Keratinocyte (primary cell): ENCODE measurements at regions not wholly inside any gene's neighbourhood (a gene's known extent, or its start where the extent isn't known, plus 50 kb on each side); places are given as distances from the start of the nearest gene placed in this dataset.

ENCODE experiments used
- DNase-seq: peaks from one replicate; pipeline ENCODE4 v3.0.0-alpha.2; 2011; ENCODE audit warnings: low read depth, missing footprints, low spot score
- FAIRE-seq: peaks from 2 replicates; lab custom pipeline; 2011; peaks lifted over from hg19 to GRCh38; lab: Jason Lieb, UNC
- H2AFZ ChIP-seq: 2 replicates; pipeline ENCODE4 v1.6.0; 2012; ENCODE audit warnings: low read length, control low read depth, inconsistent platforms; ENCODE audit not compliant: control insufficient read depth
- H3K27ac ChIP-seq: 2 replicates; pipeline ENCODE4 v1.5.1; 2011; ENCODE audit warnings: low read length; ENCODE audit not compliant: control insufficient read depth, insufficient read depth
- H3K27me3 ChIP-seq: 3 replicates; pipeline ENCODE4 v1.6.0; 2011; ENCODE audit warnings: low read length; ENCODE audit not compliant: control insufficient read depth, insufficient read depth; ENCODE audit errors: extremely low read depth
- H3K36me3 ChIP-seq, 2 experiments: 2 replicates in 1 of 2; 3 replicates in 1 of 2; pipeline ENCODE4 v1.5.1; 2011; ENCODE audit warnings: low read length in 2 of 2, mild to moderate bottlenecking in 1 of 2; ENCODE audit not compliant: control insufficient read depth in 2 of 2, insufficient read depth in 2 of 2; ENCODE audit errors: extremely low read depth in 1 of 2
- H3K4me1 ChIP-seq: 3 replicates; pipeline ENCODE4 v1.5.1; 2011; ENCODE audit warnings: low read length; ENCODE audit not compliant: control insufficient read depth, insufficient read depth; ENCODE audit errors: extremely low read depth
- H3K4me2 ChIP-seq: 3 replicates; pipeline ENCODE4 v1.6.0; 2011; ENCODE audit warnings: low read depth, low read length; ENCODE audit not compliant: control insufficient read depth, insufficient read depth; ENCODE audit errors: extremely low read depth
- H3K4me3 ChIP-seq, 3 experiments: fragments of 200-600 bp in 1 of 3; sonication (generic) in 1 of 3; 2 replicates in 2 of 3; 3 replicates in 1 of 3; pipeline ENCODE4 v1.5.1; 2011 to 2016; ENCODE audit warnings: low read length in 3 of 3, mild to moderate bottlenecking in 3 of 3, control low read depth in 2 of 3, inconsistent platforms in 1 of 3, low read depth in 1 of 3, mixed read lengths in 1 of 3, mixed run types in 1 of 3, moderate library complexity in 1 of 3; ENCODE audit not compliant: control insufficient read depth in 2 of 3, insufficient read depth in 2 of 3; ENCODE audit errors: extremely low read depth in 1 of 3
- H3K79me2 ChIP-seq: 2 replicates; pipeline ENCODE4 v1.6.0; 2012; ENCODE audit warnings: low read length; ENCODE audit not compliant: control insufficient read depth, insufficient read depth
- H3K9ac ChIP-seq: 3 replicates; pipeline ENCODE4 v1.6.0; 2011; ENCODE audit warnings: low read length; ENCODE audit not compliant: control insufficient read depth, insufficient read depth; ENCODE audit errors: extremely low read depth
- H3K9me1 ChIP-seq: 3 replicates; pipeline ENCODE4 v1.6.0; 2011; ENCODE audit warnings: low read length; ENCODE audit not compliant: control insufficient read depth, insufficient read depth; ENCODE audit errors: extremely low read depth
- H3K9me3 ChIP-seq: 2 replicates; pipeline ENCODE4 v1.5.1; 2012; ENCODE audit warnings: low read depth, low read length; ENCODE audit not compliant: control insufficient read depth
- H4K20me1 ChIP-seq: 3 replicates; pipeline ENCODE4 v1.6.0; 2011; ENCODE audit warnings: low read length; ENCODE audit not compliant: control insufficient read depth, insufficient read depth; ENCODE audit errors: extremely low read depth
- EZH2 ChIP-seq: IDR thresholded peaks from one replicate; pipeline ENCODE4 v1.6.1; 2012; ENCODE audit warnings: inconsistent platforms, mild to moderate bottlenecking, low read length, moderate library complexity
- dilution Hi-C: fragments of 300-500 bp; cut with MboI; formaldehyde crosslinking; loops from one replicate; pipeline ENCODE4 v1.7.0; 2020; ENCODE audit warnings: low sequenced_read_pairs; ENCODE audit not compliant: extremely low pct_ligation_motif_present
- TF ChIP-seq, protein P1 (sequence below), 3 experiments: IDR thresholded peaks in 1 of 3; conservative IDR thresholded peaks in 1 of 3; optimal IDR thresholded peaks in 1 of 3; 2 replicates in 2 of 3; 3 replicates in 1 of 3; pipeline versions ENCODE3 to v1.5.1; 2011; ENCODE audit warnings: low read length in 3 of 3, mild to moderate bottlenecking in 3 of 3, moderate library complexity in 2 of 3, control low read depth in 1 of 3, inconsistent platforms in 1 of 3; ENCODE audit not compliant: insufficient read depth in 2 of 3; ENCODE audit errors: extremely low read depth in 1 of 3

DNA sequence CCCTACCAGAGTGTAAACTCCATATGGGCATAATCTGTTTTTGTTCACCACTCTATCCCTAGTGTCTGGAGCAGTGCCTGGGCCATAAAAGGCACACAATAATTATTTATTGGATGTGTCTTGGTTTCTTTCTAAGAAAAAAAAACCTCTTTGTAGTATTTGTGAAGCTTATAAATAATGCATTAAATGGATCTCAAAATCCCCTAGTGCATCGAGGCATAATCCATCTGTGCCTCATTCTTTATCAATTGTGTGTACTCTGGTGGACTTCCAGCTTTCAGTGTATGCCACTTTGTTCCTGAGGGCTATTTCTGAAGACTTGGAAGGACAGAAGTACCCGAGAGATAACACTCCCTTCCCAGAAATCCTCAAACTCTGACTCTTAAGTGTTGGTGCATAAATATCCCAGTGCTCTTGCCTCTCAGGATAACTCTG, 255.0 kb upstream of the PHYHIPL start:
- Histone ChIP-seq H4K20me1 (no peaks in the 10 kb centered on the region), H3K27me3 (no peaks in the 10 kb centered on the region), H3K9ac (no peak overlapping the region), H3K4me1 (peaks cover 30% of the 10 kb centered on the region), H3K9me1 (peaks cover 2% of the 10 kb centered on the region), H2AFZ (peak overlapping the region; percentile 82), H3K4me2 (peak overlapping the region; percentile 75), H3K4me3 (no peak overlapping the region), H3K27ac (no peak overlapping the region), H3K9me3 (no peaks in the 10 kb centered on the region), H3K79me2 (no peaks in the 10 kb centered on the region), H3K36me3 (no peaks in the 10 kb centered on the region)
- TF ChIP-seq EZH2: no peak
- TF ChIP-seq, protein P1, sequence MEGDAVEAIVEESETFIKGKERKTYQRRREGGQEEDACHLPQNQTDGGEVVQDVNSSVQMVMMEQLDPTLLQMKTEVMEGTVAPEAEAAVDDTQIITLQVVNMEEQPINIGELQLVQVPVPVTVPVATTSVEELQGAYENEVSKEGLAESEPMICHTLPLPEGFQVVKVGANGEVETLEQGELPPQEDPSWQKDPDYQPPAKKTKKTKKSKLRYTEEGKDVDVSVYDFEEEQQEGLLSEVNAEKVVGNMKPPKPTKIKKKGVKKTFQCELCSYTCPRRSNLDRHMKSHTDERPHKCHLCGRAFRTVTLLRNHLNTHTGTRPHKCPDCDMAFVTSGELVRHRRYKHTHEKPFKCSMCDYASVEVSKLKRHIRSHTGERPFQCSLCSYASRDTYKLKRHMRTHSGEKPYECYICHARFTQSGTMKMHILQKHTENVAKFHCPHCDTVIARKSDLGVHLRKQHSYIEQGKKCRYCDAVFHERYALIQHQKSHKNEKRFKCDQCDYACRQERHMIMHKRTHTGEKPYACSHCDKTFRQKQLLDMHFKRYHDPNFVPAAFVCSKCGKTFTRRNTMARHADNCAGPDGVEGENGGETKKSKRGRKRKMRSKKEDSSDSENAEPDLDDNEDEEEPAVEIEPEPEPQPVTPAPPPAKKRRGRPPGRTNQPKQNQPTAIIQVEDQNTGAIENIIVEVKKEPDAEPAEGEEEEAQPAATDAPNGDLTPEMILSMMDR (optimal IDR thresholded peaks at IDR 0.05 in 1 of 3, IDR thresholded peaks at IDR 0.05 in 1 of 3, conservative IDR thresholded peaks at IDR 0.05 in 1 of 3; ENCODE audit: extremely low read depth in 1 of 3, insufficient read depth in 2 of 3, low read length in 3 of 3): no peak
- peak; percentile 36 for FAIRE-seq
- dilution Hi-C loops: no loop called here
- no peak for DNase-seq

DNA sequence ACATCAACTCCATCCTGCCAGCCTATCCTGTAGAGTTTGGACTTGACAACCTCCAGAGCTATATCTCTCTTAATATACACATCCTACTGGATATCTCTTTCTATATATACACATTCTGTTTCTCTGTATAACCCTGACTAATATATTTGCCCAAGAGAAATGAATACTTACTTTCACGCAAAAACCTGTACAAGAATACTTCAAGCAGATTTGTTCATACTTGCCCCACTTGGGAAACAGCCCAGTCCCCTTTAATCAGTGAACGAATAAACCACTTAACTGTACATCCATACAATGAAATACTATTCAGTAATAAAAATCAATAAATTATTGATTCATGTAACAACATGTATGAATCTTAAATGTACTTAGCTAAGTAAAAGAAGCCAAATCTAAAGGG, 251.1 kb upstream of the PHYHIPL start:
- Histone ChIP-seq H3K9me3 (no peaks in the 10 kb centered on the region), H3K4me3 (no peak overlapping the region), H3K9ac (no peak overlapping the region), H3K4me2 (no peak overlapping the region), H3K9me1 (peaks cover 1% of the 10 kb centered on the region), H3K27ac (no peak overlapping the region), H3K79me2 (no peaks in the 10 kb centered on the region), H2AFZ (no peak overlapping the region), H3K36me3 (no peaks in the 10 kb centered on the region), H3K27me3 (no peaks in the 10 kb centered on the region), H4K20me1 (no peaks in the 10 kb centered on the region), H3K4me1 (peaks cover 20% of the 10 kb centered on the region)
- dilution Hi-C loops: no loop called here
- no peak for TF ChIP-seq EZH2
- TF ChIP-seq, protein P1 (optimal IDR thresholded peaks at IDR 0.05 in 1 of 3, IDR thresholded peaks at IDR 0.05 in 1 of 3, conservative IDR thresholded peaks at IDR 0.05 in 1 of 3; ENCODE audit: extremely low read depth in 1 of 3, insufficient read depth in 2 of 3, low read length in 3 of 3): no peak
- DNase-seq (no peak), FAIRE-seq (no peak)
